GM19455 (cell line): ENCODE measurements at regions not wholly inside any gene's neighbourhood (a gene's known extent, or its start where the extent isn't known, plus 50 kb on each side); places are given as distances from the start of the nearest gene placed in this dataset.

Experiments
- ATAC-seq: cut with Tn5 transposase; IDR thresholded peaks from one replicate; pipeline ENCODE4 v1.9.1; 2021; ENCODE audit not compliant: unreplicated experiment

GRCh38 chr12:103178366-103179080 is 221.0 kb downstream of the ASCL1 start:
- ATAC-seq: no peak

DNA sequence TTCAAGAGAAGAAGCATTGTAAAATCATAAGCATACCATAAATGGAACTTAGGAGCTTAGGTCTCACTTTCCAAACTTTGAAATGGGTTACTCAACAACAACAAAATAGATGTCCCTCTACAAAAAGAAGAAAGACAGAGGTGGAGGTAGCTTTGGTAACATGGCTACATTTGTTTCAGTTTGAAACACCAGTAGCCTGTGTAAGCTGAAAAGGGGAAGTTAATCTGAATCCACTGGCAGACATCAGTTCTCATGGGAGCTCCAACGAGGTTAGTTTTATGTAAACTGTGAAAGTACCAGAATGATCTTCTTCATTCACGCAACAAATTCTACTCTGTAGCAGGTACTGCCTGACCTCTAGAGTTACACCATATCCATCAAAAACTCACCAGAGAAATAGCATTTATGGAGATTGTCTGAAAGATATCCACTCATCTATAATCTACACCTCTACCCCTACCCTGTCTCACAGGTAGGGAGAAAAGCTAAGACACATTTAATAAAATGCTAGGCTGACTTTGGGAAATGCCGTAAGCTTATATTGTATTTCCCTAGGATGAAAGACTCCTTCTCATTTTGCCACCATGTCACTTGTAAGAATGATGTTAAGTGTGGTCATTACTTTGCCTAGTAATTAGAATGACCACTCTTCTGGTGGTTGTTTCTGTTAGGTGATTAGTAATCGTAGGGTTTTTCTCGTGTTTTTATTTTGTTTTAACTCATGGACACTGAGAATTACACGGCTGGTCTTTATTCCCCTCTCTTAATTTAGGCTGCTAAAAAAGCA is 224.1 kb downstream of the ASCL1 start:
- no peak for ATAC-seq

DNA sequence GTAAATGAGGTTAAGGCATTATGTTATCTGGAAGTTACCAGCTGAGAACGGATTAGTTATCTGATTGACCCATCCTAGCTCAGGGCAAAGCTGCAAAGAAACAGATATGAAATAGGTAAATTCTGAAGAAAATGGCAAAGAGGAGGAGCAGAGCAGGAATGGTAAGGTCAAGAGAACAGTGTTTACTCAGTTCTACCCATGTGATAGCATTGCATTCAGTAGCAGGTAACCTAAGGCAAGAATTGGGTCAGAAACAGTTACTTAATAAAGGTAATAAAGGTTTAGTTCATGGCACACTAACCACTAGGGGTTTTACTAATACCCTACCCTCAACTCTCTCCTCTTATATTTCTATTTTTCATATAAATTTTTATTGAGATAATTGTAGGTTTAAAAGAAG is 224.8 kb downstream of the ASCL1 start:
- ATAC-seq: no peak

GRCh38 chr12:103196467-103196866 is 239.0 kb downstream of the ASCL1 start:
- ATAC-seq: no peak

DNA sequence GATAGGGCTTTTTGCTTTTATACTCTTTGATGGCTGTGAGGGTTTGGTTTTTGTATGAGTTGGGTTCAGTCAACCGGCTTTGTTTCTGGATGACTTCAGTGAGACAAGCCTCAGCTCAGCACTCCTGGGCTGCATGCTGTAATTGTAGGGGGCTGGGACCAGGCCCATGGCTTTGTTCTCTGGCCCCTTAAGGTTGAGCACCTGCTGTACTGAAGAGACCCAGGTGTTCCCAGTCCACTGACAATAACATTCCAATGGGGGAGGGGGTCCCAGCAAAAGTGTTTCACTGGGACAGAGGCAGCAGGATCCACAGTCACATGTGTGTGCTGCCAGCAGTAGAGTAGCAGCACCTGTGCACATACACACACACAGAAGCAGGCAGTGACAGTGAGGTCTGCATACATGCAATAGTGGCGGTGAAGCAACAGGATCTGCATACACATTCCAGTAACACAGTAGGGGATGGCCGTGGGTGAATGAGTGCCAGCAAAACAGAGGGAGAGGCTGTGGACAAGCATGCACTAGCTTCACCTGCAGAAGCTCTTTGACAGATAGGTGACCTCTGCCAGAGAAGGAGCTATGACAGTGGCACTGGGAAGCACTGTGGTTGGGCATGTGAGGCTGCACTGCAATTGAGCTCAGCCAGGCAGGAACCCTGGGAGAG is 240.4 kb downstream of the ASCL1 start:
- no peak for ATAC-seq

- no peak for ATAC-seq
These were observed 241.0 kb downstream of the ASCL1 start for GRCh38 chr12:103198499-103198898.

DNA sequence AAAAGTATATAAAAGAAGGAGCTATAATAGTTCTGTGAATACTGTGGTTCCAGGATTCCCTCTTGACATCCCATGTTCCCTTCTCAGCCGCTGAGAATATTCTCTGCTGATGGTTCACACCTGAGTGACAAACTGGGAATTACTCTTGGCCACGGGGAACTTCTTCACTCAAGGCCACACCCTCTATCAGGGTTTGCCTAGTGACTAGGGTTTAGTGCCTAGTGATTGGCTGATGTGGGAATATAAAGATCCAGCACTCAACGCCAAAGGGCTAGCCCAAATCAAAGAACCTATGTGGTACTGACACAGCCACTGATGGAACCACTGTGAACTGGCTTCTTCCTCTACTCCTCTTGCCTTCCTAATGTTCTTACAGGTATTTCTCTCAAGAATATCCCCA is 248.4 kb downstream of the ASCL1 start:
- no peak for ATAC-seq

- ATAC-seq: no peak
These were observed 250.5 kb downstream of the ASCL1 start for GRCh38 chr12:103207936-103208335.

DNA sequence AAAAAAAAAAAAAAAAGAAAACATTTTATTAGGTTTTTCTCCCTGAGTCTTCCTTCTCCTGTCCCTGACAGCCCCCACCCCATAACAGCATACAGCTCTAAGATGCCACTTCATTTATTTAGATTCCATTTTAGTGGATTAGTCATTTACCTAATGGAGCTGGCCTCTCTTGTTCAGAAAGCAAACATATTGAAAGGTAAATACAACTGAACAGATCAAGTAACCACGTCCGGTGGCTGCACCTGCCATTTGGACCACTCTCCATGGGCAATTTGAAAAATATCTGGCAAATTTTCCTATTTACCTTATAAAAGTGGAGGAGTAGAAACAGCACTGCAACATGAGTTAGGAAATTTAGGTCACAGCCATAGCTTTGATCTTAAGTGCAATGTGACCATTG is 254.6 kb downstream of the C12orf42 start:
- no peak for ATAC-seq

GRCh38 chr12:103244596-103244995 is 251.2 kb downstream of the C12orf42 start:
- no peak for ATAC-seq

DNA sequence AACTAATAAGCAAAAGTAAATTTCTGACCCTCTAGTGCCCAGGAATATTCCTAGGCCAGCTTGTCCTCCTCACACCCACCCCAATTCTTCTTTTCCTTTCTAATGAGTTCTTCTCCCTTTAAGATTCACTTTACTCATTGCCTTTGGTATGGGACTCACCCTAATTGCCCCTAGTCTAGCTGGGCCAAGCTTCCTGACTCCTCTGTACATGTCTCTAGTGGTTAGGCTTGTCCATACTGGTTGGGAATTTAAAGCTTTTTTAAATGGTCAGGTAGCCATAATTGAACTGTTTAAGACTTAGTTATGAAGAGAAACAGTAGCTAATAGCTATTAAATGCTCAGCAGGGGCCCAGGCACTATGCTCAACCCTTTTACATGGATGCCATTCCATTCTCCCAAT is 248.2 kb downstream of the C12orf42 start:
- ATAC-seq: no peak

DNA sequence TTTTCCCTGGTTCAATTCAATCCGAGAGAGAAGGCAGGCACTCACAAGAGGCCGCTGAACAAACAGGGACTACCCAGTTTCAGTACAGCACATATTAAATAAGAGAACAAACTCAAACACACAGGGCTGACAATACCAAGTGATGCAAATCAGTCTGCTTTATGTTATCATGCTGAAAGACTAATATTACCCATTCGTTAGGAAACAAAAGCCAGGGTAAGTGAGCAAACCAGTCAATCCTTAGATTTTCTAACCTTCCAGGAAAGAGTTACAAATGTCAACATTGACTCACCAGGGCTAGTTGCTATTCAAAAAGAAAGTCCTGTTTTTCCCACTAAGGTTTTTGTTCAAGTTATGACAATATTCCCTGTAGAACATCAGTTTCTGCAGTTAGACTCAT is 246.2 kb downstream of the C12orf42 start:
- no peak for ATAC-seq

- ATAC-seq: no peak
These were observed 245.3 kb downstream of the C12orf42 start for GRCh38 chr12:103250487-103250886.
